AG09319 (cell line): ENCODE measurements at regions not wholly inside any gene's neighbourhood (a gene's known extent, or its start where the extent isn't known, plus 50 kb on each side); places are given as distances from the start of the nearest gene placed in this dataset.

ENCODE experiments used
- DNase-seq: peaks from one replicate; pipeline ENCODE4 v3.0.0-alpha.2; 2010; ENCODE audit warnings: low read depth; ENCODE audit errors: extremely low read depth
- TF ChIP-seq, protein P1 (sequence below): IDR thresholded peaks from 2 replicates; pipeline ENCODE4 v1.5.1; 2011; ENCODE audit warnings: low read depth, mild to moderate bottlenecking, inconsistent platforms, low read length, moderate library complexity

DNA sequence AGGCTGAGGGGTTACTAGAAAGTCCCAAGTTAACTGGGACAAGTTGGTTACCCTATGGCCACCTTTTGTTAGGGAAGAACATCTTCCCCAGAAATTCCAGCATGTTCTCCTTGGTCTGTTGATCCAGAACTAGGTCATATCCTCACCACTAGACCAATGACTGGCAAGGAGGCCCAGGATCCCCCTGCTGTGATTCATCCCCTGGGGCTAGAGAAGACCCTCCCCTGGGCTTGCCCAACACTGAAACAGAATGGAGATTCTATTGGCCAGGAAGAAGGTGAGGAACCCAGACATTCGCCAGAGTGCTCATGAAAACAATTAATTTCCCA, 90.1 kb upstream of the SIM2 start:
- DNase-seq, result no peak
- TF ChIP-seq, protein P1, sequence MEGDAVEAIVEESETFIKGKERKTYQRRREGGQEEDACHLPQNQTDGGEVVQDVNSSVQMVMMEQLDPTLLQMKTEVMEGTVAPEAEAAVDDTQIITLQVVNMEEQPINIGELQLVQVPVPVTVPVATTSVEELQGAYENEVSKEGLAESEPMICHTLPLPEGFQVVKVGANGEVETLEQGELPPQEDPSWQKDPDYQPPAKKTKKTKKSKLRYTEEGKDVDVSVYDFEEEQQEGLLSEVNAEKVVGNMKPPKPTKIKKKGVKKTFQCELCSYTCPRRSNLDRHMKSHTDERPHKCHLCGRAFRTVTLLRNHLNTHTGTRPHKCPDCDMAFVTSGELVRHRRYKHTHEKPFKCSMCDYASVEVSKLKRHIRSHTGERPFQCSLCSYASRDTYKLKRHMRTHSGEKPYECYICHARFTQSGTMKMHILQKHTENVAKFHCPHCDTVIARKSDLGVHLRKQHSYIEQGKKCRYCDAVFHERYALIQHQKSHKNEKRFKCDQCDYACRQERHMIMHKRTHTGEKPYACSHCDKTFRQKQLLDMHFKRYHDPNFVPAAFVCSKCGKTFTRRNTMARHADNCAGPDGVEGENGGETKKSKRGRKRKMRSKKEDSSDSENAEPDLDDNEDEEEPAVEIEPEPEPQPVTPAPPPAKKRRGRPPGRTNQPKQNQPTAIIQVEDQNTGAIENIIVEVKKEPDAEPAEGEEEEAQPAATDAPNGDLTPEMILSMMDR, result no peak

DNA sequence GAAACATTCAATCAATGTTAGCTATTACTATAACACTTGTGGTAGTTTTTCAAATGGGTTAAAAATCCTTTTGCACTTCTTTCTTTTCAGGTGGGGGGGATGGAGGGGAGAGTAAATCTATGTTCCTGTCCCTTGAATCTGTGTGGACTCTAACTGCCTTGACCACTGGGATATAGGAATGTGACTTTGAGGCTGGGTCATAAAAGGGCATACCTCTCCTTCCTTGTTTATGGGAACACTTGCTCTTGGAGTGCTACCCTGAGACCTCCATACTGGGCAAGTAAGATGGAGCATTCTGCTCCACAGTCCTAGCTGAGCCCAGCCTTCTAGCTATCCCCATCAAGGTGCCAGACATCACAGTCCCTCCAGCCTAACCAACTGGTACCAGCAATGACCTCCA, 89.3 kb upstream of the SIM2 start:
- TF ChIP-seq, protein P1, result no peak
- DNase-seq, result no peak

DNA sequence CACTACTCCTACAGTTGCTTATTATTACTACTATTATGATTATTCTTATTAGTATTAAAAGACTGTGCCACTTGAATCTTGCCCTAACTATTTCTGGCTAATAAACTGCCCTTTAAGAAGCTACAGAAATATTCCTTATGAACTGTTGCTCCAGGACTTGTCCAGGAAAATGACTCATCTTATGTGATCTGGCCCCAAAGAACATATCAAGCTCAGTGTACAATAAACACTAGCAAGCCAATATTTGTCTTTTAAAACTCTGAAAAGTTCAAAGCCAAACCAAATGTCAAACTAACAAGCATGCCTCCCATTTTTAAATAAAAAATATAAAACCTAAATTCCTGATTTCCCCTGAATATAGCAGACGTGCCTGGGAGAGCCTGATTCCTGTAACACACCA, 88.7 kb upstream of the SIM2 start:
- no peak for DNase-seq
- TF ChIP-seq, protein P1, result no peak

DNA sequence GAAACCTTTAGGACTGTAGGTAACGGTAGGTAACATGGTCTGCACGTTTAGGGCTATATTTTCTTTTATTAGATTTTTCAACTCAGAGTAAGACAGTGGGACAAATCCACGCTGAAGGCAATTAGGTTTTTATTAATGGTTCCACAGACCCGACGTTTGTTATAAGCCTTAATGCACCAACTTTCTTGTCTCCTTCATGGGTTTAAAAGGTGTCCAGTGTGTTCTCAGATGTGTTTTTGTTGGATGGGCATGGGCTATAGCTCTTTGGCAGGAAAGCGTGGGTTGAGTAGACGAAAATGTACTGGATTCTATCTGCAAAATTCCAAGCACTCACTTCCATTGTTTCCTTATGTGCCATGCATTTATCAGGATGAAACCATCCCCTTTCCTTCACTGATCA, 88.0 kb upstream of the SIM2 start:
- DNase-seq, result no peak
- TF ChIP-seq, protein P1, result no peak

DNA sequence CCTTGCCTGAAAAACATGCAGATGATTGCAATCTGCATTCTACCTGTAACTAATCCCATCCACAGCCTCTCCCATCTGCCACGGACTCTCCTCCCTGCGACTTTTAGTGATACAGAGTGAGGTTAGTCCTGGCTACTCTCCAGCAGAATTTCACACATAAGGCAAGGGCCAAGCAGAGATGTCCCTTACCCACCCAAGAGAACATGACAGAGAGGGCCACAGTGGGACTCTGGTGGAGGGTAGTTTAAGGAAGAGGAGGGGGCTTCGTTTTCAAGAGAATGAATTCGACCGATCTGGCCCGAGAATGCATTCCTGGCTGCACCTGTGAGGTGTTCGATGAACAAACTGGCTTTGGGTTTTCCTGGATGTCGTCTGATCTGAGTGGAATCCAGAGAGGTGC, 87.5 kb upstream of the SIM2 start:
- DNase-seq, result no peak

DNA sequence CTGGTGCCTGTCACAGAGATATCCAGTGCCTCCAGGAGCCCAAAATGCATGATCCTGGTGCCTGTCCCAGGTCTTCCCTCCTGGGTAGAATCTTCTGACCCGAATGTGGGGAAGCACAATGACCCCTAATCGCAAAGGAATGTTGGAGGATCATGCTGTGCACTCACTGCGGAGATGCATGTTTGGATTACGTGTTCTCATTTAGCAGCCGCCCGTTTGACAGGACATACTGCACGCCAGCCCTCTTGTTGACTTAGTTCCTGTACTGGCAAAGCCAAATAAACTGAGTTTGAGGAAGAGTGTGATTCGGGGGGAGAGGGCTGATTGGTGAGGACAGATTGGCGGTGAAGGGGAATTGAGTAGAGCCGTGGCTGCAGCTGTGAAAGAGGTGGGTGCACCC, 85.9 kb upstream of the SIM2 start:
- TF ChIP-seq, protein P1, result no peak
- DNase-seq, result no peak

More for the DNA sequence above, 87.5 kb upstream of the SIM2 start:
- TF ChIP-seq, protein P1, result no peak

DNA sequence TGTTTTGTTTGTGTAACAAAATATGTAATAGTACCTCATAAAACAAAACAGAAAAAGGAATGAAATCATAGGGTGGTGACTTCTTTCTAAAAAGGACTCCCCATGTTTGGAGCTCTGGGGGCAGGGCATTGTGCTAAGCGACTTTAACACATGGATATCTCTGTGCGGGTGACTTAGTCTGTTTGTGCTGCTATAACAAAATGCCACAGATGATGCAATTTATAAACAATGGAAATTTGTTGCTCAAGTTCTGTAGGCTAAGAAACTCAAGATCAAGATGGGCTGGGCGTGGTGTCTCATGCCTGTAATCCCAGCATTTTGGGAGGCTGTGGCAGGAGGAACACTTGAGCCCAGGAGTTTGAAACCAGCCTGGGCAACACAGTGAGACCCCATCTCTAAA, 85.4 kb upstream of the SIM2 start:
- TF ChIP-seq, protein P1, result no peak

More for the DNA sequence above, 85.4 kb upstream of the SIM2 start:
- no peak for DNase-seq
